Left lung (tissue), 4 donors: ENCODE measurements at regions not wholly inside any gene's neighbourhood (a gene's known extent, or its start where the extent isn't known, plus 50 kb on each side); places are given as distances from the start of the nearest gene placed in this dataset.

Experiments used
- ATAC-seq: fragments of 200-7000 bp; cut with Tn5 transposase; one replicate; pipeline ENCODE4 v1.9.1; 2020; ENCODE audit warnings: moderate library complexity
- DNase-seq, 4 donors: peaks; one replicate each; pipeline ENCODE4 v3.0.0-alpha.2; 2013 to 2020
- H3K27ac ChIP-seq, 2 donors: fragments of 200-600 bp; sonication (generic) in 1 of 2; one replicate each; pipeline versions ENCODE4 v1.5.0 to v1.8.0; 2020 to 2021
- H3K27me3 ChIP-seq, 2 donors: fragments of 200-600 bp; sonication (generic) in 1 of 2; one replicate each; pipeline versions ENCODE4 v1.5.0 to v1.8.0; 2020 to 2021
- H3K36me3 ChIP-seq, 2 donors: fragments of 200-600 bp; sonication (generic) in 1 of 2; one replicate each; pipeline versions ENCODE4 v1.5.0 to v1.8.0; 2020 to 2021
- H3K4me1 ChIP-seq, 2 donors: fragments of 200-600 bp; one replicate each; pipeline ENCODE4 v1.8.0; 2021
- H3K4me3 ChIP-seq, 2 donors: fragments of 200-600 bp; sonication (generic) in 1 of 2; one replicate each; pipeline versions ENCODE4 v1.5.0 to v1.8.0; 2020 to 2021; ENCODE audit warnings: mild to moderate bottlenecking in 1 of 2
- H3K9me3 ChIP-seq, 2 donors: fragments of 200-600 bp; sonication (generic) in 1 of 2; one replicate each; pipeline versions ENCODE4 v1.5.0 to v1.8.0; 2020 to 2021
- intact Hi-C, 2 donors: fragments of 100-400 bp; cut with DNase I; formaldehyde crosslinking; loops; one replicate each; pipeline versions ENCODE4 v1.11.2 to v1.14.2; 2022
- TF ChIP-seq, protein P1 (sequence below), 2 donors: fragments of 200-600 bp; sonication (generic) in 1 of 2; IDR thresholded peaks; one replicate each; pipeline versions ENCODE4 v1.5.0 to v1.8.0; 2021; ENCODE audit warnings: antibody characterized with exemption in 2 of 2
- donor health status: DM: no; HTN: yes; CAD: no.
- donor health status: DM: no; HTN: no; CAD: no.

- ATAC-seq (no peak), DNase-seq (no peak)
- intact Hi-C loops: no loop called here
Measured at GRCh38 chr12:126999352-126999751, 1267.6 kb upstream of the TMEM132C start.

GRCh38 chr12:127005406-127005805, 1261.6 kb upstream of the TMEM132C start:
- no peaks in the 10 kb centered on the region for H3K36me3 ChIP-seq
- peaks cover 0 to 2% of the 10 kb centered on the region in 2 donors for H3K27me3 ChIP-seq
- H3K4me3 ChIP-seq: no peak overlapping the region
- intact Hi-C loops: no loop called here
- TF ChIP-seq, protein P1, sequence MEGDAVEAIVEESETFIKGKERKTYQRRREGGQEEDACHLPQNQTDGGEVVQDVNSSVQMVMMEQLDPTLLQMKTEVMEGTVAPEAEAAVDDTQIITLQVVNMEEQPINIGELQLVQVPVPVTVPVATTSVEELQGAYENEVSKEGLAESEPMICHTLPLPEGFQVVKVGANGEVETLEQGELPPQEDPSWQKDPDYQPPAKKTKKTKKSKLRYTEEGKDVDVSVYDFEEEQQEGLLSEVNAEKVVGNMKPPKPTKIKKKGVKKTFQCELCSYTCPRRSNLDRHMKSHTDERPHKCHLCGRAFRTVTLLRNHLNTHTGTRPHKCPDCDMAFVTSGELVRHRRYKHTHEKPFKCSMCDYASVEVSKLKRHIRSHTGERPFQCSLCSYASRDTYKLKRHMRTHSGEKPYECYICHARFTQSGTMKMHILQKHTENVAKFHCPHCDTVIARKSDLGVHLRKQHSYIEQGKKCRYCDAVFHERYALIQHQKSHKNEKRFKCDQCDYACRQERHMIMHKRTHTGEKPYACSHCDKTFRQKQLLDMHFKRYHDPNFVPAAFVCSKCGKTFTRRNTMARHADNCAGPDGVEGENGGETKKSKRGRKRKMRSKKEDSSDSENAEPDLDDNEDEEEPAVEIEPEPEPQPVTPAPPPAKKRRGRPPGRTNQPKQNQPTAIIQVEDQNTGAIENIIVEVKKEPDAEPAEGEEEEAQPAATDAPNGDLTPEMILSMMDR (IDR thresholded peaks at IDR 0.05): no peak
- no peaks in the 10 kb centered on the region for H3K9me3 ChIP-seq
- no peaks in the 10 kb centered on the region for H3K4me1 ChIP-seq
- DNase-seq (no peak), ATAC-seq (no peak)
- H3K27ac ChIP-seq: no peak overlapping the region

More at GRCh38 chr12:126999352-126999751, 1267.6 kb upstream of the TMEM132C start:
- Histone ChIP-seq H3K4me3 (no peak overlapping the region), H3K4me1 (no peaks in the 10 kb centered on the region), H3K36me3 (no peaks in the 10 kb centered on the region), H3K27me3 (peaks cover 0 to 4% of the 10 kb centered on the region in 2 donors), H3K27ac (no peak overlapping the region), H3K9me3 (no peaks in the 10 kb centered on the region)
- TF ChIP-seq, protein P1 (IDR thresholded peaks at IDR 0.05): no peak

DNA sequence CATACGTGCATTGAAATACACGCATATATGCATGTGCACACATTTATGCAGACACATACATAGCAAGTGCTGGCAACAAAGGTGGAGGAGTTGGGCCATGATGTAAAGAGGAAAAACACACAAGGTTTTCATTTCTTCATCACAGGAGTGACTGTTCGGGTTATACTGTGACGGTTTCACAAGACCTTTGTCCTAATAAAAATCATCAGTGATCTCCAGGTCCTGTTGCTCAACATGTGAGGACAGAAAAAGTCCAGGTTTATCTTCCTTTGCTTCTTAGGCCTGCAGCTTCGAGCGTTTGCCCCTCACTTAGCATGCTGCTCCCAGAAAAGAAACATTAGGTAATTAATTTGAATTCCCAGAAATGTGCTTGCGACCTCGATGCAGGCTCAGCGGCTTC, 1260.0 kb upstream of the TMEM132C start:
- intact Hi-C loops: no loop called here
- no peaks in the 10 kb centered on the region for H3K27me3 ChIP-seq
- H3K4me1 ChIP-seq: no peaks in the 10 kb centered on the region
- TF ChIP-seq, protein P1 (IDR thresholded peaks at IDR 0.05): no peak
- no peak overlapping the region for H3K27ac ChIP-seq
- H3K4me3 ChIP-seq: no peak overlapping the region
- no peaks in the 10 kb centered on the region for H3K9me3 ChIP-seq
- no peaks in the 10 kb centered on the region for H3K36me3 ChIP-seq
- no peak for DNase-seq
- ATAC-seq: no peak

DNA sequence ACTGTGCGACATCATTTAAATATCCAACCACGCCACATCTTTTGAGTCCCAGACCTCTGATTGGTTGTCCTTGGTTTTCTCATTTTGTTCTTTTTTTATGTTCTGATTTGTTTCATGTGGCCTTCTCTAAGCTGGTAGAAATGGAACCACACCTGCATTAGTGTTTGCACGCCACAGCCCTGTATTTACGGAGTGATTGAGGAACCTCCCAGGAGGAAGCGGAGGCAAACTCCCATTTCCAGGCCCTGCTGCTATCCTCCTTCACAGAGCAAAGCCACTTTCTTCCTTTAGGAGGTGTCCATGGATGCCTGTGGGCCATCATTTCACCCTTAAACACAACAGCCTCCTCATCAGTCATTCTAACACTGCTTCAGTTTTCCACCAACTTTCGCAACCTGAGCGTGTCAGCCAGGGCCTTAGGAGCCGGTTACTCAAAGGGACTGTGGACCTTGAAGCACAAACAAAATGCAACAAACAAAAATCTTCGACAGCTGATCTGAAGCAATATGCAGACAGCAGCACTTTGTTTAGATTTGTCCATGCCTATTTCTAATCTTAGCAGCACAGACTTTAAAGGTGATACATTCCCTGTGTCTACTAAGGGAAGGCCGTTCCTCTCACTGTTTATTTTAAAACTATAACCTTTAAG, 1258.1 kb upstream of the TMEM132C start:
- H3K4me3 ChIP-seq: no peak overlapping the region
- no peaks in the 10 kb centered on the region for H3K9me3 ChIP-seq
- DNase-seq (no peak), ATAC-seq (no peak)
- H3K36me3 ChIP-seq: no peaks in the 10 kb centered on the region
- no peak overlapping the region for H3K27ac ChIP-seq
- no peaks in the 10 kb centered on the region for H3K27me3 ChIP-seq
- intact Hi-C loops: no loop called here
- H3K4me1 ChIP-seq: no peaks in the 10 kb centered on the region
- TF ChIP-seq, protein P1 (IDR thresholded peaks at IDR 0.05): no peak

DNA sequence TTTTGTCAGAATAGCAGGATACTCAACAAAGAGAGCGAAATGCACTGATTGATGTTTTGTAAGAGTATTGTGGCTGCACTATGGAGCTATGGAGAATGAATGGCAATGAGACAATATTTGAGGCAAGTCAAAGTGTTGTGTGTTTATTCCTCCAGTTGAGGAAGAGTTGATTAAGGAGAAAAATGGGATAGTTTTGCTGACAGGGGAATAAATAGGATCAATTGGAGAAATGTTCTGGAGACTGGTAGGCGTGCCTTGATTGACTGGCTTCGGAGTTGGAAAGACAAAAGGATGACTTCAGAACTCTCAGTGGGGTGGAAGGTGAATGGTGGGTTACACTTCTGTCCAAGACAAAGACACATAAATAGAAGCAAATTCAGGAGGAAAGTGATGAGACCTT, 1254.9 kb upstream of the TMEM132C start:
- Histone ChIP-seq H3K4me3 (no peak overlapping the region), H3K36me3 (no peaks in the 10 kb centered on the region), H3K27me3 (no peaks in the 10 kb centered on the region), H3K4me1 (no peaks in the 10 kb centered on the region), H3K9me3 (no peaks in the 10 kb centered on the region), H3K27ac (no peak overlapping the region)
- ATAC-seq: no peak
- TF ChIP-seq, protein P1 (IDR thresholded peaks at IDR 0.05): no peak
- intact Hi-C loops: no loop called here
- DNase-seq: no peak
